Globus pallidus (tissue), 1 donor: ENCODE measurements at regions not wholly inside any gene's neighbourhood (a gene's known extent, or its start where the extent isn't known, plus 50 kb on each side); places are given as distances from the start of the nearest gene placed in this dataset.

Experiments used
- DNase-seq: peaks from one replicate; pipeline ENCODE4 v3.0.0-alpha.2; 2015; ENCODE audit warnings: low spot score

GRCh38 chr5:109468737-109469420 lies 59.1 kb upstream of the PJA2 start:
- DNase-seq, result peak; percentile 92

GRCh38 chr5:109468288-109468676 lies 58.5 kb upstream of the PJA2 start:
- no peak for DNase-seq

GRCh38 chr5:109467058-109467457 lies 57.3 kb upstream of the PJA2 start:
- no peak for DNase-seq
